ENCODE measurements at regions not wholly inside any gene's neighbourhood (a gene's known extent, or its start where the extent isn't known, plus 50 kb on each side); places are given as distances from the start of the nearest gene placed in this dataset.
"Not testable (repeated sequence)": the region's sequence is repeated elsewhere in the genome, so short reads cannot be mapped to it uniquely, and the experiment has no call there.

- no peak for DNase-seq (ENCODE audit: low spot score)
Measured at GRCh38 chr7:15813448-15813847, 127.0 kb upstream of the MEOX2 start.

- not testable (repeated sequence) for DNase-seq (ENCODE audit: low spot score)
Measured at GRCh38 chr7:15810383-15810782, 123.9 kb upstream of the MEOX2 start.

GRCh38 chr7:15809936-15810335, 123.5 kb upstream of the MEOX2 start:
- not testable (repeated sequence) for DNase-seq (ENCODE audit: low spot score)

- no peak for DNase-seq (ENCODE audit: low spot score)
Measured at GRCh38 chr7:15805891-15806290, 119.4 kb upstream of the MEOX2 start.

- no peak for DNase-seq (ENCODE audit: low spot score)
Measured at GRCh38 chr7:15802425-15802824, 115.9 kb upstream of the MEOX2 start.

GRCh38 chr7:15801551-15801950, 115.1 kb upstream of the MEOX2 start:
- peak; percentile 19 for DNase-seq (ENCODE audit: low spot score)

- no peak for DNase-seq (ENCODE audit: low spot score)
Measured at GRCh38 chr7:15801041-15801440, 114.6 kb upstream of the MEOX2 start.

- DNase-seq (ENCODE audit: low spot score), result no peak
Measured at GRCh38 chr7:15798081-15798480, 111.6 kb upstream of the MEOX2 start.

DNA sequence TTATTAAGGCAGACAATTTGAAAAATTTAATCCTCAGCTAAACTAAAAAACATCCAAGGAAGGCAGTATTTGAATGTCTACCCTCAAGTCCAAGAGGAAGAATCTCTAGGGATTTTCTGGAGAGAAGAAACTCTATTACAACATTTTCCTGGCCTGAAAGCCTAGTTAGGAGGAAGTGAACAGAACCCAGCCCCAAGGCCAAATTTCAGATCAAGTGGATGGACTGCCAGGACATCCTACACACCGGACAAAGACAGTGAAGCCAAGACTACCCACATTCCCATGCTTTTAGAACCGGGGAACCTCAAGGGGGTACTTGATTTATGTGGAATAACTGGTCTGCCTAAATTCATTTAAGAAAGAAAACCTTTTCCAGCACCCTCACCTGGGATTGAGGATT, 108.9 kb upstream of the MEOX2 start:
- no peak for DNase-seq (ENCODE audit: low spot score)

- no peak for DNase-seq (ENCODE audit: low spot score)
Measured at GRCh38 chr7:15794801-15795200, 108.3 kb upstream of the MEOX2 start.

- DNase-seq (ENCODE audit: low spot score), result no peak
Measured at GRCh38 chr7:15784694-15785030, 98.2 kb upstream of the MEOX2 start.

- DNase-seq (ENCODE audit: low spot score), result no peak
Measured at GRCh38 chr7:15783987-15784693, 97.7 kb upstream of the MEOX2 start.

DNA sequence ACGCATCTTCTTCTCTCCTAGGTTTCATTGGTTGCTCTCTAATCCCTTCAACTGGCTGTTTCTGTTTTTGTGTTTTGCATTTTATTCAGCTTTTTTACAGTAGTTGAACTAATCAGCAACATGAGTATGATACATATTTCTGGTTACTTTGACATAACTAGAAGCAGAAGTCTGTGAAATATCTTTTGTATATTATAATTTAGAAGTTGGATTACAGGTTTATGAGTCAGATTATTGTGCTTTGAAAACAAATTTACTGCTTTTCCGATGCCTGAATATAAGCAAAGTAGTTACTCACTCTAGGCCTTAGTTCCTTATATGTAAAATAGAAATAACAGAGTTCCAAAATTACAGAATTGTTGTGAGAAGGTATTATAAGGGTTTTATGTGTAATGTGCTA, 96.2 kb upstream of the MEOX2 start:
- no peak for DNase-seq (ENCODE audit: low spot score)

GRCh38 chr7:15781944-15782343, 95.5 kb upstream of the MEOX2 start:
- DNase-seq (ENCODE audit: low spot score), result no peak

DNA sequence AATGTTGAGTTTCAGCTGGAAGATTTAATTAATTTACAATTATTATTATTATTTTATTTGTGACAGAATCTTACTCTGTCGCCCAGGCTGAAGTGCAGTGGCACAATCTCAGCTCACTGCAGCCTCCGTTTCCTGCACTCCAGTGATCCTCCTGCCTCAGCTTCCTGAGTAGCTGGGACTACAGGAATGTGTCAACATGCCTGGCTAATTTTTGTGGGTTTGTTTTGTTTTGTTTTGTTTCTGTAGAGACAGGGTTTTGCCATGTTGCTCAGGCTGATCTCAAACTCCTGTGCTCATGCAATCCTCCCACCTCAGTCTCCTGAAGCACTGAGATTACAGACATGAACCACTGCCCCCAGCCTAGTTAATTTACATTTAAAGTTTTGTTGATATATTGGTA, 93.8 kb upstream of the MEOX2 start:
- DNase-seq (ENCODE audit: low spot score), result no peak

DNA sequence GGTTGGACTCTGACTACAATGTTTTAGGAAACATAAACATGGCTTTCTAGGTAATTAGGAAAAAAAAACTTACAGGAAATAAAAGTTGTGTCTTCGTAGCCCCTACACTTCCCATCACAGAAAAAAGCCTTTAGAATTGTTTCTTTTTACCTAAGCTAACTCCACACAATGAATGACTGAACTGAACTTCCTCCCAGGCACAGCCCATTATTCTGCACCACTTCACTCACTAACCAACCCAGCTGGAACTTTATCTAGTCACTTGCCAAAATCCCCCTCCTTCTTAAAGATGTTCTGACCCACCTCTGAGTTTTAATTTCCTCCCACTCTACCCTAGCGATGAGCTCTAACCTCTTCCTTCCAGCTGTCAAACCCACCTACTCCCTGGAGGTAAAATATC, 91.7 kb upstream of the MEOX2 start:
- DNase-seq (ENCODE audit: low spot score), result no peak

- DNase-seq (ENCODE audit: low spot score), result no peak
Measured at GRCh38 chr7:15765753-15766152, 79.3 kb upstream of the MEOX2 start.

DNA sequence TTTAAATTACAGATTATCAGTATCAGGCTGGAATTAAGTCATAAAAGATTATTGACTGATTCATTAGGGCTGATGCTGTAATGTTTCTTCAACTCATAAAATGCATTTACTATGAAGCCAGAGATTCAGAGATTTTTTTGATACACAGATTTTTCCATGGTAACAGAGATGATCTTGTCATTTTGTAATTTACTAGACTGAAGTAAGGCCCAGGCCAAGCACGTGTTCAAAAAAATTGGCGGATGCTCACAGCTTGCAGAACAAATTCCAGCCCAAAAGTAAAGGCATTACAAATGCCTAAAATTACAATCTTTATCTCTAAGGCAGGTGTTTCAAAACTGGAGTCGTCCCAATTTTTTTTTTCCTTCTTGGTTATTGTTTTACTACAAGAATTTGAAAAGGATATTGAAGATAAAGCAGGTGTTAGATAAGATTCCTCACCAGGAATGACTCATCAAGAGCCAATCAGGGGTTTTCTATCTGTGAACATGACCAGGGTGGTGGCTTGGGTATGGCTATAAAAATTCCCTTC, 78.4 kb upstream of the MEOX2 start:
- no peak for DNase-seq (ENCODE audit: low spot score)

DNA sequence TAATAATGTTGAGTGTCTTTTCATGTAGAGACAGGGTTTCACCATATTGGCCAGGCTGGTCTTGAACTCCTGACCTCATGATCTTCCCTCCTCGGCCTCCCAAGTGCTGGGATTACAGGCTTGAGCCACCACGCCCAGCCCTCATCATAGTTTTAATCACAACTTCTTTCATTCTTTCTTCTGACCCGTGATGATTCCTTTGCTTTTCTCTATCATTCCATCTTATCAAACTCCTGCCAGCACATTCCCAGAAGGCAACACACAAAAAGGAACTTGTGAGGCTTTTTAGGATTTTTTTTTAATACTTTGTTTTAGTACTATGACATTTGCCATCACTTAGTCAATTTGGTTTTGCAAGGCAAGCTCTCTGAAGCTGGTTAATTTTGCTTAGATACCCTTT, 77.5 kb upstream of the MEOX2 start:
- no peak for DNase-seq (ENCODE audit: low spot score)

- DNase-seq (ENCODE audit: low spot score), result no peak
Measured at GRCh38 chr7:15757041-15758000, 70.8 kb upstream of the MEOX2 start.

DNA sequence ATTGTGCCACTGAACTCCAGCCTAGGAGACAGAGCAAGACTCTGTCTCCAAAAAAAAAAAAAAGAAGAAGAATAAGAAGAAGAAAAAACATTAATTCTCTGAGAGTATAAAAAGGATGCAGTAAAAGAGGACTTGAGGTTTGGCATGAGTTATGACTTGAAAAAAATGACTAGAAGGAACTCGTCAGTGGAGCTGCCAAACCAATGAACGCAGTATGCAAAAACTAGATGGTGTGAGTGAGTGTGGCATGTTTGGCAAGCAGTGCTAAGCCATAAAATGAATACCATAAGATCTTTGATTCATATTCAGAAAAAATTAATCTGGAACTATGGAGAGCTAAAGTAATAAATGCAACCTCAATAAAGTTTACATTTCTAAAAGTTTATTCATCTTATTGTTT, 68.6 kb upstream of the MEOX2 start:
- DNase-seq (ENCODE audit: low spot score), result no peak

GRCh38 chr7:15753887-15754579, 67.5 kb upstream of the MEOX2 start:
- DNase-seq (ENCODE audit: low spot score), result no peak

DNA sequence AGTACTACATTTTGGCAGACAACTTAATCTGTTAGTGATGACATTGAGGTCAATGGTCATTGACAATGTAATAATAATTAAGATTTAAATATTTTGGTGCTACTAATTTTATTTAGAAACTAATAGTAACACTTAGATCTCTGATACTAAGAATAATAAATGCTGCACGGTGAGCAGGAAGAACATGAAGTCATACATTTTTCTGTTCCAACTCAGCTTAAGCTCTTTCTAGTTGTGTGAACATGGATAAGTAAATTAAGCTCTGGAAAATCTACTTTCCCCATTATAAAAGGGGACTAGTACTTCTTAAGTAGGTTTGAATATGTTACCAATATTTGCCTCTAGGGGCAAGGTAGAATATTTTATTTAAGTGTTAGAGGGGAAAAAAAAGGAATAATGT, 65.9 kb upstream of the MEOX2 start:
- DNase-seq (ENCODE audit: low spot score), result no peak

Data from hepatic stellate cell (primary cell).